COLO668 (cell line): ENCODE measurements at regions not wholly inside any gene's neighbourhood (a gene's known extent, or its start where the extent isn't known, plus 50 kb on each side); places are given as distances from the start of the nearest gene placed in this dataset.

Experiments used
- DNase-seq: peaks from one replicate; lab custom pipeline; 2025; ENCODE audit not compliant: unreplicated experiment; lab: John Stamatoyannopoulos, UW

DNA sequence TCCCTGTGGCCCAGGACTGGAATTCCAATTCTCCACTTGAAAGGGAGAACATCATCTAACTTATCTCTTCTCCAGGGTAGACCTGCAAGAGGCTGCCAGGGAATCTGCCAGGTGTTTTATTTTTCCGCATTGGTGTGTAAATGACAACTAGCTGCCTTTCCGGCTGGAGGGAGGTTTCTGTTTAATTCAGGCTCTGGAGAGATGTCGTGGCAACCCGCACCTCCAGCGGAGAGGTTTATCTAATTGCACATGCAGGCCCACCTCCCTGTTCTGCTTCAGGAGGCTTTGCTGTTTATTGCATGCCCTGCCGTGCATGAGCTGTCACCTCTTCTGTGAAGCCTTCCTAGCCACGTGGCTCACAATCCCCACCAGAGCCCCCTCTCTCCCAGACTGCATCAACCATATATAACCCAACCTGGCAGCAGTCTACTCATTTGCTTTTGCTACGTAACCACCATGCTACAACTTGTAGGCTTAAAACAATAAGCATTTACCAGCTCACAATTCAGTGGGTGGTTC, 151.6 kb downstream of the C1orf94 start:
- no peak for DNase-seq

GRCh38 chr1:34330061-34330460, 153.4 kb downstream of the C1orf94 start:
- no peak for DNase-seq

DNA sequence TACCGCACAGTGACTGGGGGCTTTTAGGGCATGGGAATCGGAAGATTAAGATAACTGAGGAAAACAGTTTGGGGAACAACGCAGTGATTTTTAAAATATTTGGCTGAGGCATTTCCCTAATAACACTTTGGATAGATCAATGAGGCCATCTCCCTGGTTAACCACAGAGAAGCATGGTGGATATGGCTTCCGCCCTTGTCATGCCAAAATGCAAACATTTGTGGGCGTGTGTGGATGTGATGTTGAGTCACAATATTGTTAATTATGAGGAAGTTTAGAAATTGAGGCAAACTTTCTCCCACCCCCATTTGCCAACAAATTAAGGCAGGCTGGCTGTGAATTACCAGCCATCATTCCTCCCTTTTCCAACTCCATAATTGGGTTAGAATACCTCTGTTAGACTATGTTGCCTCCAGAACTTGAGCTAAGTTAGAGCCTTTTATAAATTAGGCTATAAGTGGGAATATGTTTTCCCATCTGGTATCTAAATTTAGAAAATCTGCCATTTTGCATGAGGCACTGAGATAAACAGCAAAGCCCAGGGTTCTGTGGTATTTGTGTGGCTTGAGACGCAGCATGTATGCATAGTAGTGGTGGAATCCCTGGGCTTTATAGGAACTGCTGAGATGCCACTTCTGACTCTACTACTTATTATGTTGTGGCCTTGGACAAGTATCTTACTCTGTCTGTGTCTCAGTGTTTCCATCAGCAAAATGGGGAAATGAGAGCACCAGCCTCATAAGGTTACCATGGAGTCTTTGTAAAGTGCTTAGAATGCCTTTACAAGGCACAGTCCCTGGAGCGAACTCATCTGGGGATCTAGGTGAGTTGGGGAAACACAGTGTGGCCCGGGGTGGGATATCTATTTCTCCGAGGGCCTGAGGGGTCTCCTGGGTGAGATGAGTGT, 154.6 kb downstream of the C1orf94 start:
- no peak for DNase-seq

GRCh38 chr1:34332996-34333395, 156.3 kb downstream of the C1orf94 start:
- no peak for DNase-seq

DNA sequence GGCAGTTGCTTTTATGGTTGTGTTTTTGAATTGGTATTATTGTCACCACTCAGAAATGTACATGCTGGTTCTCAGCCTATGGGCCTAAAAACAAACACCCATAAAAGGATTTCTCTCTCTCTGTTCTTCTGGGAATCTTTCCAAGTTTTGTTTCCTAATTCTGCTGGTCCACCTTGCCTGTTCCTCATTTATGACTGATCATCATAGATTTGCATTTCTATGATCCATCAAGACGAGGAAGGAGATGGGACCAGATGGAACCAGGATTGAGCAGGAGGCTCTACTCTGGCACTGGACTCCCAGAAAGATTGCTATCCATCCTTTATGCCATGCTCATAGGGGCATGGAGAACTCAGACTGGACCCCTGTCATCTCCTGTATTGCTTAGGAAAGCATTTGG, 162.2 kb downstream of the C1orf94 start:
- DNase-seq, result no peak

- no peak for DNase-seq
Measured at GRCh38 chr1:34341896-34342295, 165.2 kb downstream of the C1orf94 start.

GRCh38 chr1:34342334-34342733, 165.6 kb downstream of the C1orf94 start:
- DNase-seq, result no peak

GRCh38 chr1:34346128-34346527, 169.4 kb downstream of the C1orf94 start:
- no peak for DNase-seq

DNA sequence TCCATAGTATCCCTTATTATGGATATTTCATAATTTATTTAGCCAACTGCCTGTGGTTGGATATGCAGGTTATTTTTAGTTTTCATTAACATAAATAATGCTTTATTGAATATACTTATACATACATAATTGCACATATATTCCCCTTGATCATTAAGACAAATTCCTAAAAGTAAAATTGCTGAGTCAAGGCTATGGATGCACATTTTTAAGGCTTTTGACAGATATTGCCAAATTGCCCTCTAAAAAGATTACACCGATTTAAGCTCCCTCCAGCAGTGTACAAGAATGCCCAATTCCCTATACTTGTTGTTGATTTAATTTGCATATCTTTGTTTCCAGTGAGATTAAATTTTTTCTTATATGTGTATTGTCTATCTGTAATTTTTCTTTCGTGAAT, 176.7 kb downstream of the C1orf94 start:
- DNase-seq, result no peak

DNA sequence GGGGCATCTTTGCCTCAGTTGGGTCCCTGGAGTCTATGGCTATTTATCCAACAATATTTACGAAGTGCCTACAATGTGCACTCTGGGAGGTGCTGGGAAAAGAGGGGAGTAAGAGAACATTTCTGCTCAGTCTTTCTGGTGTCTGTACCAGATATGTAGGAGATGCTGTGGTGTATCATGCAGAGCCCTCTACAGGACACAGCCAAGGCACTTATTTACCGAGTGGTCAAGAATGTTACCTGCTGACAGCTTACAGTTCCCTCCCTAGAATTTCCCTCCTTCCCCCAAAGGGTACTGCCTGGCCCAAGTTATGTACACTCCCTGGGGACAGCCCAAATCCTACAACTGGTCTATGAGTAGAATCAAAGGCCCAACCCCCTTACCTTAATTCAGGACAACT, 177.7 kb downstream of the C1orf94 start:
- DNase-seq, result no peak

- no peak for DNase-seq
Measured at GRCh38 chr1:34356853-34357252, 180.1 kb downstream of the C1orf94 start.

GRCh38 chr1:34358636-34359035, 181.9 kb downstream of the C1orf94 start:
- DNase-seq, result no peak

DNA sequence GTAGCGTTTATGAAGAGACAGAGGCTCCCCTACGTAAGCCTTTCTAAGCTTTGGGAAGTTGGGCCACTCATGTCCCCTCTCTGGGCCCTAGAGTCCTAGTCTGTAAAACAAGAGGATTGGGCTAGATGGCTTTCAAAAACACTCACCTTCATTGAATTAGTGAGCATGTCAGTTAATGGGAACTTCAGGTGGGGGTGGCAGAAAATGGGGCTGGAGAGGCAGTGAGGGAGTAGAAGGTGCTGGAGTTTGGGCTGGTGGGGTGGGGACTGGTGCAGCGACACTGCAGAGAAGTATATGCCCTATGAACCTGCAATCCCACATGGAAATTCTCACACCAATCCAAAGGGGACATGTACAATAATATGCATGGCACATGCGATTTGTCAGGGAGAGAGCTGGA, 182.7 kb downstream of the C1orf94 start:
- no peak for DNase-seq

DNA sequence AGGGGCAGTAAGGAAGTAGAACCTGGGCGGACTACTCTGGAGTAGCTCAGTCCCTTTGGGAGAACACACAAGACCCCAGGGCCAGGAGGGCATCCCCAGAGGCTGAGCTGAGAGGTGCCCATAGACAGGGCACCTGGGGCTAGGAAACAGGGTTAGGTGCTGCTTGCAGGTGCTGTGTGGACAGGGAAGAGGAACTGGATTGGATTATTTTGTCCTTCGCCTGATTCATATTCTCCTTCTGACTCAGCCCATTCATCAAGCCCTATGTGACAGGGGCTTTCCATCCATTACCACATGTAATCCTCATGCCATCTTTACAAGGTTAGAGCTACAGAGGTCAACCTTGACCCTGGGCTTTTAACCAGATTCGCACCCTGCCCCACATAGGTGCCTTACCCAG, 183.9 kb downstream of the C1orf94 start:
- no peak for DNase-seq

DNA sequence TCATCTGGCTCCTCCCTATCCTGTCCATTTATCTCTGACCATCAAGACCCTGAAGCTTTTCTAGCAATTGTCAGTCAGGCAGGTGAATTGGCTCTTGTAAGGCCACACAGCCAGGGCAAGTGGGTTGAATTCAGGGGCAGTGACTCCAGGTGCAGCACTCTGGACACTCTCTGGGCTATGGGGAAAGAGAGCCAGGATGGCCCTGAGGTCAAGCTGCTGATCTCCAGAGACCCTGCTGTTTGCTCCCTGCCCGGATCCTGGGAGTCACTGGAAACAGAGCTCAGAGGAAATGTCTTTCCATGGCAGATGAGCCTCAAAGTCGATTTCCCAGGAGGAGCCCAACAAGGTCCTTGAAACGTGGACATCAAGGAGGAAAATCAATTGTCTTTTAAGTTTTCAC, 184.4 kb downstream of the C1orf94 start:
- no peak for DNase-seq

DNA sequence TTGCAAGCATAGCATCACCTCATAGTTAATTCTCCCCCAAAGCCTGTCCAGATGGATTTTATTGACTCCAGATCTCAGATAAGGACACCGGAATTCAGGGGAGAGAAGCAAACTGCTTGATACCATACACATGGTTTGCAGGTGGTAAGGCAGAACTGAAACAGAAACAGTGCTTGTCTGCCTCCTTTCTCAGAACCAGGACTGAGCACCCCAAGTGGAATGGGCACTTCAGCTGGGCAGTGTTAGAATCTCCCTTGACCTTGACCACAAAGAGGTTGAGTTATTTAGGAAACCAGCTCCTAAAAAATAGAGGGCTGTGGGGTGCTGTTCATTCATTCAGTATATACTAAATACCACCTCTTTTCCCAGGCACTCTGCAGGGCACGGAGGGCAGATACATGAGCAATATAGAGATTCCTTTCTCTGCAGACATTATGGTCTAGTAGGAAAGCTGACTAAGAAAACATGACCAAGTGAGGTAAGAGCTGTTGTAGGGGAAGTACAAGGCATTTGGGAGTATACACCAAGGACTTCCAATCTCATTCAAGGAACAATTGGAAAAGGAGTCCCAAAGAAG, 185.2 kb downstream of the C1orf94 start:
- DNase-seq, result no peak

DNA sequence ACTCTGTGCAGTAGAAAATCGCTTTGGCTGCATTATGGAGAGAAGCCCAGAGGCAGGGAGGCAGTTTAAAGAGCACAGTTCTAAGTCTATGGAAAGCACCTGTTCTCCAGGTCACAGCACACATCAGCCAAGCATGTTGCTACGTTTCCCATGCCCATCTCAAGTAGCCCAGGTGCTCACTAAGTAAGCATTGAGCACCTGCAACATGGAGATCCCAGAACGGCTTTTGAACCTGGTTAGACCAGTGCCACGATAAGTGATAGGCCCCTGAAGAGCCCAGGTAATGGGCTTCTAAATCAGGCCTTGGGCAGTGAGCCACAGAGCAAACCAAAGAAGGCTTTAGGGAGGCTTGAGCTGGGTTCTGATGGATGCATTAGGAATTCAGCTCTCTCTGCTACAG, 186.2 kb downstream of the C1orf94 start:
- no peak for DNase-seq

DNA sequence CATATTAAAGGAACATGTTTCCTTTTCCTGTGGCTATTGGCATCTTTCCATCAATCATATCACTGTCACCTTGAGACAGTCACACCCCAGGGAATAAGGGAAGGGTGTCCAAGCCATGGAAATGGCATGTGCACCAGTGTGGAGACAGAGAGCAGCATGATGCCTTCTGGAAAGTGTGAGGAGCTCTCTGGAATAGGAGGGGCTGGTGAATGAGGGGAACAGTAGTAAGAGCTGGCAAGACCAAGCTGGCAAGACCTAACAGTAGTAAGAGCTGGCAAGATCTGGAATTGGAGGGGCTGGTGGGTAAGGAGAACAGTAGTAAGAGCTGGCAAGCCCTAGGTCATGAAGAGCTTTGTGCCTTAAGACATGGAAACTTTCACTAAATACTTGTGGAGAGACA, 186.7 kb downstream of the C1orf94 start:
- DNase-seq, result no peak

- no peak for DNase-seq
Measured at GRCh38 chr1:34363915-34364314, 187.2 kb downstream of the C1orf94 start.

- DNase-seq, result no peak
Measured at GRCh38 chr1:34364376-34364775, 187.7 kb downstream of the C1orf94 start.

- no peak for DNase-seq
Measured at GRCh38 chr1:34365295-34365694, 188.6 kb downstream of the C1orf94 start.

- no peak for DNase-seq
Measured at GRCh38 chr1:34366875-34367624, 190.3 kb downstream of the C1orf94 start.
